ENCODE measurements at regions not wholly inside any gene's neighbourhood (a gene's known extent, or its start where the extent isn't known, plus 50 kb on each side); places are given as distances from the start of the nearest gene placed in this dataset.
"Not testable (repeated sequence)": the region's sequence is repeated elsewhere in the genome, so short reads cannot be mapped to it uniquely, and the experiment has no call there.

DNA sequence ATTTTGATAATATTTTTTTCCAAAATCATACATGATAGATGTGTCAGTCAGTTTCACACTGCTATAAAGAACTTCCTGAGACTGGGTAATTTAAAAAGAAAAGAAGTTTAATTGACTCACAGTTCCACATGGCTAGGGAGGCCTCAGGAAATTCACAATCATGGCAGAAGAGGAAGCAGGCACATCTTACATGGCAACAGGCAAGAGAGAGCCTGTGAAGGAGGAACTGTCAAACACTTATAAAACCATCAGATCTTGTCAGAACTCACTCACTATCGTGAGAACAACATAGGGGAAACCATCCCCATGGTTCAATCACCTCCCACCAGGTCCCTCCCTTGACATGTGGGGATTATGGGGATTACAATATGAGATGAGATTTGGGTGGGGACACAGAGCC, 201.5 kb upstream of the EDNRB start:
- TF ChIP-seq, protein P1, sequence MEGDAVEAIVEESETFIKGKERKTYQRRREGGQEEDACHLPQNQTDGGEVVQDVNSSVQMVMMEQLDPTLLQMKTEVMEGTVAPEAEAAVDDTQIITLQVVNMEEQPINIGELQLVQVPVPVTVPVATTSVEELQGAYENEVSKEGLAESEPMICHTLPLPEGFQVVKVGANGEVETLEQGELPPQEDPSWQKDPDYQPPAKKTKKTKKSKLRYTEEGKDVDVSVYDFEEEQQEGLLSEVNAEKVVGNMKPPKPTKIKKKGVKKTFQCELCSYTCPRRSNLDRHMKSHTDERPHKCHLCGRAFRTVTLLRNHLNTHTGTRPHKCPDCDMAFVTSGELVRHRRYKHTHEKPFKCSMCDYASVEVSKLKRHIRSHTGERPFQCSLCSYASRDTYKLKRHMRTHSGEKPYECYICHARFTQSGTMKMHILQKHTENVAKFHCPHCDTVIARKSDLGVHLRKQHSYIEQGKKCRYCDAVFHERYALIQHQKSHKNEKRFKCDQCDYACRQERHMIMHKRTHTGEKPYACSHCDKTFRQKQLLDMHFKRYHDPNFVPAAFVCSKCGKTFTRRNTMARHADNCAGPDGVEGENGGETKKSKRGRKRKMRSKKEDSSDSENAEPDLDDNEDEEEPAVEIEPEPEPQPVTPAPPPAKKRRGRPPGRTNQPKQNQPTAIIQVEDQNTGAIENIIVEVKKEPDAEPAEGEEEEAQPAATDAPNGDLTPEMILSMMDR (conservative IDR thresholded peaks at IDR 0.05 in 1 of 2, IDR thresholded peaks at IDR 0.05 in 1 of 2; ENCODE audit: low read depth in 1 of 2, low read length in 2 of 2): not testable (repeated sequence)
- not testable (repeated sequence) for TF ChIP-seq EZH2 (IDR thresholded peaks at IDR 0.05; ENCODE audit: low read length, missing control alignments)

Data from fibroblast of lung (primary cell).